SK-N-SH (cell line): ENCODE measurements at regions not wholly inside any gene's neighbourhood (a gene's known extent, or its start where the extent isn't known, plus 50 kb on each side); places are given as distances from the start of the nearest gene placed in this dataset.

Experiments
- CTCF ChIA-PET: fragments of 300-600, 350-600 bp; formaldehyde crosslinking; extraction: SDS; loops from one replicate; lab custom pipeline; 2021; lab: Yijun Ruan, JAX
- POLR2A ChIA-PET: fragments of 350-600 bp; sonication (Branson Sonifier 250); formaldehyde crosslinking; extraction: SDS; loops from one replicate; lab custom pipeline; 2020; ENCODE audit warnings: antibody characterized with exemption, inconsistent platforms; lab: Yijun Ruan, JAX
- DNase-seq: peaks from one replicate; pipeline ENCODE4 v3.0.0; 2012
- H2AFZ ChIP-seq: fragments of 200-600 bp; sonication (generic); 2 replicates; pipeline ENCODE4 v1.8.1; 2016; ENCODE audit warnings: antibody characterized with exemption, mild to moderate bottlenecking, low read depth
- H3F3A ChIP-seq: fragments of 200-600 bp; sonication (generic); replicated peaks from 2 replicates; pipeline ENCODE3; 2016; ENCODE audit warnings: antibody characterized with exemption, mild to moderate bottlenecking; ENCODE audit not compliant: insufficient read depth
- H3K27ac ChIP-seq, 2 experiments: fragments of 200-500 bp in 1 of 2; fragments of 200-600 bp in 1 of 2; sonication (Bioruptor generic) in 1 of 2; sonication (generic), shearing (Covaris generic) in 1 of 2; 2 replicates each; pipeline versions ENCODE4 v1.5.1 to v1.6.1; 2014 to 2016; ENCODE audit warnings: low read depth in 2 of 2, inconsistent platforms in 1 of 2, low read length in 1 of 2, mild to moderate bottlenecking in 1 of 2, mixed read lengths in 1 of 2
- H3K27me3 ChIP-seq: fragments of 200-600 bp; sonication (generic), shearing (Covaris generic); 2 replicates; pipeline ENCODE4 v1.6.1; 2016; ENCODE audit warnings: mixed run types; ENCODE audit not compliant: insufficient read depth
- H3K36me3 ChIP-seq, 2 experiments: fragments of 200-500 bp in 1 of 2; fragments of 200-600 bp in 1 of 2; sonication (Bioruptor generic) in 1 of 2; sonication (generic) in 1 of 2; replicated peaks in 1 of 2; 2 replicates each; pipeline versions ENCODE3 to v1.5.1; 2014 to 2016; ENCODE audit warnings: low read length in 1 of 2, mild to moderate bottlenecking in 1 of 2; ENCODE audit not compliant: insufficient read depth in 2 of 2, control insufficient read depth in 1 of 2
- H3K4me1 ChIP-seq, 2 experiments: fragments of 200-500 bp in 1 of 2; fragments of 200-600 bp in 1 of 2; sonication (Bioruptor generic) in 1 of 2; sonication (generic), shearing (Covaris generic) in 1 of 2; 2 replicates each; pipeline versions ENCODE4 v1.5.1 to v1.6.1; 2014 to 2016; ENCODE audit warnings: low read depth in 1 of 2, low read length in 1 of 2, mixed run types in 1 of 2; ENCODE audit not compliant: insufficient read depth in 2 of 2, control insufficient read depth in 1 of 2
- H3K4me2 ChIP-seq: fragments of 200-600 bp; sonication (generic), shearing (Covaris generic); 2 replicates; pipeline ENCODE4 v1.6.1; 2017; ENCODE audit warnings: mixed run types
- H3K4me3 ChIP-seq, 2 experiments: fragments of 200-500 bp in 1 of 2; fragments of 200-600 bp in 1 of 2; sonication (Bioruptor generic) in 1 of 2; sonication (generic), shearing (Covaris generic) in 1 of 2; 2 replicates each; pipeline versions ENCODE4 v1.5.1 to v1.8.1; 2014 to 2016; ENCODE audit warnings: low read depth in 2 of 2, inconsistent platforms in 1 of 2, low read length in 1 of 2, mild to moderate bottlenecking in 1 of 2, mixed read lengths in 1 of 2, moderate library complexity in 1 of 2
- H3K79me2 ChIP-seq: fragments of 200-600 bp; sonication (generic); 2 replicates; pipeline ENCODE4 v1.8.1; 2017; ENCODE audit warnings: mild to moderate bottlenecking; ENCODE audit not compliant: insufficient read depth
- H3K9ac ChIP-seq: fragments of 200-600 bp; sonication (generic); 2 replicates; pipeline ENCODE4 v1.6.1; 2017; ENCODE audit warnings: mixed run types
- H3K9me2 ChIP-seq: fragments of 200-600 bp; sonication (generic); 2 replicates; pipeline ENCODE4 v1.6.1; 2017; ENCODE audit warnings: mixed run types
- H3K9me3 ChIP-seq: fragments of 200-600 bp; sonication (generic); 2 replicates; pipeline ENCODE4 v1.6.1; 2017; ENCODE audit warnings: mixed run types, mild to moderate bottlenecking, moderate library complexity
- H4K20me1 ChIP-seq: fragments of 200-600 bp; sonication (generic); 2 replicates; pipeline ENCODE4 v1.6.1; 2017; ENCODE audit warnings: mild to moderate bottlenecking, mixed run types; ENCODE audit not compliant: insufficient read depth
- CHD2 ChIP-seq: fragments of 150-350 bp; IDR thresholded peaks from 2 replicates; pipeline ENCODE4 v1.6.1; 2018; ENCODE audit warnings: low read length; ENCODE audit not compliant: partially characterized antibody
- ELF1 ChIP-seq: IDR thresholded peaks from 2 replicates; pipeline ENCODE4 v1.4.0; 2012
- EP300 ChIP-seq, 2 experiments: IDR thresholded peaks; 2 replicates each; pipeline versions ENCODE4 v1.4.0 to v1.6.1; 2012; ENCODE audit warnings: borderline replicate concordance in 1 of 2, low read depth in 1 of 2, low read length in 1 of 2
- FOXJ3 ChIP-seq: sonication (generic); formaldehyde crosslinking; IDR thresholded peaks from 2 replicates; pipeline ENCODE4 v1.5.1; 2020; ENCODE audit warnings: mild to moderate bottlenecking, missing genetic modification reagents
- GABPA ChIP-seq: IDR thresholded peaks from 2 replicates; pipeline ENCODE4 v1.4.0; 2012; ENCODE audit warnings: low read depth, mild to moderate bottlenecking
- JUND ChIP-seq: IDR thresholded peaks from 2 replicates; pipeline ENCODE4 v1.4.0; 2012
- MXI1 ChIP-seq: IDR thresholded peaks from 2 replicates; pipeline ENCODE4 v1.6.1; 2012; ENCODE audit warnings: mild to moderate bottlenecking, low read depth, low read length, improper control_type of control experiment
- NRF1 ChIP-seq: IDR thresholded peaks from 2 replicates; pipeline ENCODE4 v1.6.1; 2012; ENCODE audit warnings: low read depth, mild to moderate bottlenecking, low read length
- RAD21 ChIP-seq: IDR thresholded peaks from 2 replicates; pipeline ENCODE4 v1.6.1; 2012; ENCODE audit warnings: mild to moderate bottlenecking, low read length
- RXRA ChIP-seq: IDR thresholded peaks from 2 replicates; pipeline ENCODE4 v1.4.0; 2012; ENCODE audit warnings: low read depth, mild to moderate bottlenecking, borderline replicate concordance
- SIN3A ChIP-seq: IDR thresholded peaks from 2 replicates; pipeline ENCODE4 v1.6.1; 2012; ENCODE audit warnings: low read depth, mild to moderate bottlenecking, low read length, moderate library complexity, borderline replicate concordance
- TEAD4 ChIP-seq: IDR thresholded peaks from 2 replicates; pipeline ENCODE4 v1.4.0; 2012; ENCODE audit warnings: mild to moderate bottlenecking, borderline replicate concordance; ENCODE audit not compliant: insufficient read depth
- USF2 ChIP-seq: fragments of 150-350 bp; IDR thresholded peaks from 2 replicates; pipeline ENCODE4 v1.6.1; 2017; ENCODE audit warnings: antibody characterized with exemption, low read length, low read depth, borderline replicate concordance
- YY1 ChIP-seq: IDR thresholded peaks from 2 replicates; pipeline ENCODE4 v1.4.0; 2012; ENCODE audit warnings: low read depth, mild to moderate bottlenecking
- WGBS: methylation state at CpG from one replicate; pipeline ENCODE4 v1.1.6; 2017; ENCODE audit warnings: low lambda C conversion rate; 5-methylcytosine and 5-hydroxymethylcytosine counted together
- TF ChIP-seq, protein P1 (sequence below): IDR thresholded peaks from 2 replicates; pipeline ENCODE4 v1.4.0; 2012; ENCODE audit warnings: low read depth, borderline replicate concordance
- TF ChIP-seq, protein P2 (sequence below): fragments of 200-600 bp; sonication (generic); IDR thresholded peaks from 2 replicates; pipeline ENCODE4 v1.6.1; 2017; ENCODE audit warnings: antibody characterized with exemption, mild to moderate bottlenecking, moderate library complexity
- TF ChIP-seq, protein P3 (sequence below): IDR thresholded peaks from 2 replicates; pipeline ENCODE4 v1.4.0; 2012; ENCODE audit warnings: low read depth

DNA sequence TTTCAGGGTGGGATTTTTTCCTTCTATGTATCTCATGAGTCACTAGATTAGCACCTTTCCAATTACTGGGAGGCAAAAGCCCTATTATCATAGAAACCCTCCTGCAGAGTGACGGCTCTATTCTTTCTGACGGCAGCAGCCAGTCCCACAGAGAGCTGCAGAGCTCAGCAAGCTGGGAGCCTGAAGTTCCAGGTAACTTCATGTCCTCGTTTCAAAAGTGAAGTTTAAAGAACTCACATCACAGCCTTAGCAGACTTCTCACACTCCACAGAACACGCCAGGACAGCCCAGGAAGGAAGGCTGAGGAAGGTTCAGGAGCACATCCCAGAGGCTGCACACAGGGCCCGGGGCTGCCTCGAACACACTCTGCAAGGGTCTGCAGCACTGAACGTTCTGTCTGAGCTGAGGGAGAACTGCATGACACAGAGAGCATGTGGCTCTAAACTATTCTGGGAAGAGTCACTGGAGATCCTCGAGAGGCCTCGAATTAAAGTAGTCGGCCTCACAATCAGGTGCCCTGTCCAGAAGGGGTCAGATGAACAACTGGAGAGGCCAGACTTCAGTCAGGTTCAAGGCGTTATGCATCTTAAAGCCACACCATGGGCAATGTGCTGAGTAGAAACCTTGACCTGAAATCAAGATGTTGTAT lies 104.2 kb upstream of the DRD2 start:
- Histone ChIP-seq H3K4me1 (peaks cover 0 to 50% of the 10 kb centered on the region in 2 experiments; a peak in 1 of 4 replicates), H3K79me2 (no peaks in the 10 kb centered on the region), H3K4me3 (no peak overlapping the region), H3K9me3 (no peaks in the 10 kb centered on the region), H3K9ac (no peak overlapping the region), H3K9me2 (no peaks in the 10 kb centered on the region), H3K27ac (peak overlapping the region in 1 of 2 experiments; percentile 90; a peak in 2 of 4 replicates), H2AFZ (no peak overlapping the region), H3F3A (no peaks in the 10 kb centered on the region), H3K36me3 (no peaks in the 10 kb centered on the region), H4K20me1 (no peaks in the 10 kb centered on the region), H3K27me3 (no peaks in the 10 kb centered on the region), H3K4me2 (no peak overlapping the region)
- POLR2A ChIA-PET = interaction anchor here (2.6 kb wide), 1 partner anchor 11 kb away, joined by 16 read pairs; no protein-coding TSS in a partner anchor
- WGBS = 47% methylated on average over 10 of the region's 11 CpGs
- no peak for DNase-seq
- TF ChIP-seq CHD2 = no peak
- no peak for TF ChIP-seq EP300 (IDR thresholded peaks at IDR 0.05; ENCODE audit: borderline replicate concordance in 1 of 2, low read depth in 1 of 2, low read length in 1 of 2)
- no peak for TF ChIP-seq RXRA
- TF ChIP-seq MXI1 = no peak
- no peak for TF ChIP-seq NRF1
- TF ChIP-seq, protein P1, sequence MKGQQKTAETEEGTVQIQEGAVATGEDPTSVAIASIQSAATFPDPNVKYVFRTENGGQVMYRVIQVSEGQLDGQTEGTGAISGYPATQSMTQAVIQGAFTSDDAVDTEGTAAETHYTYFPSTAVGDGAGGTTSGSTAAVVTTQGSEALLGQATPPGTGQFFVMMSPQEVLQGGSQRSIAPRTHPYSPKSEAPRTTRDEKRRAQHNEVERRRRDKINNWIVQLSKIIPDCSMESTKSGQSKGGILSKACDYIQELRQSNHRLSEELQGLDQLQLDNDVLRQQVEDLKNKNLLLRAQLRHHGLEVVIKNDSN = no peak
- TF ChIP-seq, protein P2, sequence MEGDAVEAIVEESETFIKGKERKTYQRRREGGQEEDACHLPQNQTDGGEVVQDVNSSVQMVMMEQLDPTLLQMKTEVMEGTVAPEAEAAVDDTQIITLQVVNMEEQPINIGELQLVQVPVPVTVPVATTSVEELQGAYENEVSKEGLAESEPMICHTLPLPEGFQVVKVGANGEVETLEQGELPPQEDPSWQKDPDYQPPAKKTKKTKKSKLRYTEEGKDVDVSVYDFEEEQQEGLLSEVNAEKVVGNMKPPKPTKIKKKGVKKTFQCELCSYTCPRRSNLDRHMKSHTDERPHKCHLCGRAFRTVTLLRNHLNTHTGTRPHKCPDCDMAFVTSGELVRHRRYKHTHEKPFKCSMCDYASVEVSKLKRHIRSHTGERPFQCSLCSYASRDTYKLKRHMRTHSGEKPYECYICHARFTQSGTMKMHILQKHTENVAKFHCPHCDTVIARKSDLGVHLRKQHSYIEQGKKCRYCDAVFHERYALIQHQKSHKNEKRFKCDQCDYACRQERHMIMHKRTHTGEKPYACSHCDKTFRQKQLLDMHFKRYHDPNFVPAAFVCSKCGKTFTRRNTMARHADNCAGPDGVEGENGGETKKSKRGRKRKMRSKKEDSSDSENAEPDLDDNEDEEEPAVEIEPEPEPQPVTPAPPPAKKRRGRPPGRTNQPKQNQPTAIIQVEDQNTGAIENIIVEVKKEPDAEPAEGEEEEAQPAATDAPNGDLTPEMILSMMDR = no peak
- TF ChIP-seq RAD21 = no peak
- TF ChIP-seq GABPA = no peak
- TF ChIP-seq USF2 = no peak
- TF ChIP-seq YY1 = no peak
- TF ChIP-seq JUND = no peak
- no peak for TF ChIP-seq ELF1
- no peak for TF ChIP-seq TEAD4
- no peak for TF ChIP-seq FOXJ3 (CRISPR knock-in tag)
- no peak for TF ChIP-seq SIN3A
- TF ChIP-seq, protein P3, sequence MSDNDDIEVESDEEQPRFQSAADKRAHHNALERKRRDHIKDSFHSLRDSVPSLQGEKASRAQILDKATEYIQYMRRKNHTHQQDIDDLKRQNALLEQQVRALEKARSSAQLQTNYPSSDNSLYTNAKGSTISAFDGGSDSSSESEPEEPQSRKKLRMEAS = no peak
- CTCF ChIA-PET = interaction anchor here (1.5 to 3.6 kb wide), 3 partner anchors 10 to 194 kb away, joined by 3 to 19 read pairs (median 8); partner anchors contain the start of gene ZW10
